ENCODE measurements at regions not wholly inside any gene's neighbourhood (a gene's known extent, or its start where the extent isn't known, plus 50 kb on each side); places are given as distances from the start of the nearest gene placed in this dataset.

DNA sequence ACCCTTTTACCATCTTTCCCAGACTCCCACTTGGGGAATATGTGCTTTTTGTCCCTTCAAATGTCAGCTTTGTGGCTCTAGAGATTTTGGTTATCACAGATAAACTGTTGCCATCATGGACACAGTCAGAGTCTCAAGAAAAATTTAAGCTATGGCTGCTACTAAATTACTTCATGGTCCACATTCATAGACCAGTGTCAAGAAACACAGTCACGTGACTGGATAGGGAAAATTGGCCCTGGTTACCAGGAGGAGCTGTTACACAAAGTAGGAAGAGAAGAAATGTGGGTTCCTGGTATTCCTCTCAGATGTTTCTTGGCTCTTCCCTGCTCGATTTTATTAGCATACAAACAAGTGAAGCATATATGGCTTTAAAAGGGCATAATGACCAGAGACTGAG lies 348.9 kb downstream of the NDFIP2 start:
- TF ChIP-seq, protein P1, sequence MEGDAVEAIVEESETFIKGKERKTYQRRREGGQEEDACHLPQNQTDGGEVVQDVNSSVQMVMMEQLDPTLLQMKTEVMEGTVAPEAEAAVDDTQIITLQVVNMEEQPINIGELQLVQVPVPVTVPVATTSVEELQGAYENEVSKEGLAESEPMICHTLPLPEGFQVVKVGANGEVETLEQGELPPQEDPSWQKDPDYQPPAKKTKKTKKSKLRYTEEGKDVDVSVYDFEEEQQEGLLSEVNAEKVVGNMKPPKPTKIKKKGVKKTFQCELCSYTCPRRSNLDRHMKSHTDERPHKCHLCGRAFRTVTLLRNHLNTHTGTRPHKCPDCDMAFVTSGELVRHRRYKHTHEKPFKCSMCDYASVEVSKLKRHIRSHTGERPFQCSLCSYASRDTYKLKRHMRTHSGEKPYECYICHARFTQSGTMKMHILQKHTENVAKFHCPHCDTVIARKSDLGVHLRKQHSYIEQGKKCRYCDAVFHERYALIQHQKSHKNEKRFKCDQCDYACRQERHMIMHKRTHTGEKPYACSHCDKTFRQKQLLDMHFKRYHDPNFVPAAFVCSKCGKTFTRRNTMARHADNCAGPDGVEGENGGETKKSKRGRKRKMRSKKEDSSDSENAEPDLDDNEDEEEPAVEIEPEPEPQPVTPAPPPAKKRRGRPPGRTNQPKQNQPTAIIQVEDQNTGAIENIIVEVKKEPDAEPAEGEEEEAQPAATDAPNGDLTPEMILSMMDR (IDR thresholded peaks at IDR 0.05): no peak
- TF ChIP-seq POLR2AphosphoS5 (IDR thresholded peaks at IDR 0.05): no peak
- no peak for TF ChIP-seq POLR2A (IDR thresholded peaks at IDR 0.05)

Data from prostate gland (tissue), 2 donors.